ENCODE measurements at regions not wholly inside any gene's neighbourhood (a gene's known extent, or its start where the extent isn't known, plus 50 kb on each side); places are given as distances from the start of the nearest gene placed in this dataset.
"Not testable (repeated sequence)": the region's sequence is repeated elsewhere in the genome, so short reads cannot be mapped to it uniquely, and the experiment has no call there.

DNA sequence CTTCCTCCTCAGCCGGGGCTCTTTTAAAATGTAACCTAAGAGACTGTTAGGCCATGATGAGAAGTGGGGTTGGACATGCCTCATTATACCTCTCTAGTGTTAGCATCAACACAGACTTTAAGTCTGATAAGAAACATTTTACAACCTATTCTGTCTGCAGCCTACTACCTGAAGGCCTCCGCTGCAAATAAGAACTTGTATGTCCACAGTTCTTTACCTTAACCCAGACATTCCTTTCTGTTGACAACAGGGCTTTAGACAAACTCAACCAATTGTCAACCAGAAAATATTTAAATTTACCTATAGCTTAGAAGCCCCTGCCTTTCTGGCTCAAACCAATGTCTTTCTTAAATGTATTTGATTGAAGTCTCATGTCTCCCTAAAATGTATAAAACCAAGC is 1418.6 kb downstream of the STIM2 start:
- Histone ChIP-seq H3K27me3 (no peaks in the 10 kb centered on the region), H3K4me1 (no peaks in the 10 kb centered on the region), H3K27ac (no peak overlapping the region), H3K4me3 (no peak overlapping the region), H3K9me3 (no peaks in the 10 kb centered on the region), H3K36me3 (no peaks in the 10 kb centered on the region)
- no peak for DNase-seq (ENCODE audit: low spot score in 2 of 2)
- TF ChIP-seq, protein P1, sequence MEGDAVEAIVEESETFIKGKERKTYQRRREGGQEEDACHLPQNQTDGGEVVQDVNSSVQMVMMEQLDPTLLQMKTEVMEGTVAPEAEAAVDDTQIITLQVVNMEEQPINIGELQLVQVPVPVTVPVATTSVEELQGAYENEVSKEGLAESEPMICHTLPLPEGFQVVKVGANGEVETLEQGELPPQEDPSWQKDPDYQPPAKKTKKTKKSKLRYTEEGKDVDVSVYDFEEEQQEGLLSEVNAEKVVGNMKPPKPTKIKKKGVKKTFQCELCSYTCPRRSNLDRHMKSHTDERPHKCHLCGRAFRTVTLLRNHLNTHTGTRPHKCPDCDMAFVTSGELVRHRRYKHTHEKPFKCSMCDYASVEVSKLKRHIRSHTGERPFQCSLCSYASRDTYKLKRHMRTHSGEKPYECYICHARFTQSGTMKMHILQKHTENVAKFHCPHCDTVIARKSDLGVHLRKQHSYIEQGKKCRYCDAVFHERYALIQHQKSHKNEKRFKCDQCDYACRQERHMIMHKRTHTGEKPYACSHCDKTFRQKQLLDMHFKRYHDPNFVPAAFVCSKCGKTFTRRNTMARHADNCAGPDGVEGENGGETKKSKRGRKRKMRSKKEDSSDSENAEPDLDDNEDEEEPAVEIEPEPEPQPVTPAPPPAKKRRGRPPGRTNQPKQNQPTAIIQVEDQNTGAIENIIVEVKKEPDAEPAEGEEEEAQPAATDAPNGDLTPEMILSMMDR (IDR thresholded peaks at IDR 0.05) = no peak
- intact Hi-C loops (cut with DNase I) = no loop called here

- intact Hi-C loops (cut with DNase I); H3K27me3 ChIP-seq; H3K4me3 ChIP-seq: not testable (repeated sequence)
These were observed 1425.6 kb downstream of the STIM2 start for GRCh38 chr4:28286266-28286665.

GRCh38 chr4:28287831-28288233 is 1427.2 kb downstream of the STIM2 start:
- H3K4me3 ChIP-seq = no peak overlapping the region
- peak in 1 of 2 donors; percentile 63 for DNase-seq (ENCODE audit: low spot score in 2 of 2)
- H3K4me1 ChIP-seq = no peaks in the 10 kb centered on the region
- intact Hi-C loops (cut with DNase I) = no loop called here
- no peaks in the 10 kb centered on the region for H3K9me3 ChIP-seq
- no peak overlapping the region for H3K27ac ChIP-seq
- H3K36me3 ChIP-seq = no peaks in the 10 kb centered on the region
- no peaks in the 10 kb centered on the region for H3K27me3 ChIP-seq
- TF ChIP-seq, protein P1 (IDR thresholded peaks at IDR 0.05) = no peak

More at GRCh38 chr4:28286266-28286665, 1425.6 kb downstream of the STIM2 start:
- H3K27ac ChIP-seq; H3K9me3 ChIP-seq; H3K36me3 ChIP-seq; H3K4me1 ChIP-seq; DNase-seq (ENCODE audit: low spot score in 2 of 2): not testable (repeated sequence)

- Histone ChIP-seq H3K36me3 (no peaks in the 10 kb centered on the region), H3K27me3 (no peaks in the 10 kb centered on the region), H3K27ac (no peak overlapping the region), H3K4me1 (no peaks in the 10 kb centered on the region), H3K9me3 (no peaks in the 10 kb centered on the region), H3K4me3 (no peak overlapping the region)
- TF ChIP-seq, protein P1 (IDR thresholded peaks at IDR 0.05) = no peak
- no peak for DNase-seq (ENCODE audit: low spot score in 2 of 2)
- intact Hi-C loops (cut with DNase I) = no loop called here
These were observed 1435.6 kb downstream of the STIM2 start for GRCh38 chr4:28296239-28296638.

DNA sequence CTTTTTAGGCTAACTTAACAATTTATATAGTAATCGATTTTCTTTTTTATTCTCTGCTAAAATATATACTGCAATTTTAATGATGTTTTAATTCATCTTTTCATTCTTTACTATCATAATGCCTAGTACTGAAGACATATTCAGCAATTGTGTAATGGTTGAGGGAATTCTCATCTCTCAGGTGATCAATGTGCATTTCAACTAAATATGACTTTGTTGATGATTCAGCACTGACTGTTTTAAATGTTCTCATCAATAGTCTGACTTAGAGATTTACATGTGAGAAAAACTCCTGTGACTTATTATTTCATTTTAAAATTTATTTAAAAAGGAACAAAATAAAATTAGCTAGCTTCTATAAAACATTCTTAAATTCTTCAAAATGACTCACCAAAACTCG is 1450.3 kb downstream of the STIM2 start:
- TF ChIP-seq, protein P1 (IDR thresholded peaks at IDR 0.05) = no peak
- no peaks in the 10 kb centered on the region for H3K27me3 ChIP-seq
- no peaks in the 10 kb centered on the region for H3K36me3 ChIP-seq
- H3K4me3 ChIP-seq = no peak overlapping the region
- H3K9me3 ChIP-seq = no peaks in the 10 kb centered on the region
- no peak for DNase-seq (ENCODE audit: low spot score in 2 of 2)
- H3K4me1 ChIP-seq = no peaks in the 10 kb centered on the region
- intact Hi-C loops (cut with DNase I) = no loop called here
- H3K27ac ChIP-seq = no peak overlapping the region

DNA sequence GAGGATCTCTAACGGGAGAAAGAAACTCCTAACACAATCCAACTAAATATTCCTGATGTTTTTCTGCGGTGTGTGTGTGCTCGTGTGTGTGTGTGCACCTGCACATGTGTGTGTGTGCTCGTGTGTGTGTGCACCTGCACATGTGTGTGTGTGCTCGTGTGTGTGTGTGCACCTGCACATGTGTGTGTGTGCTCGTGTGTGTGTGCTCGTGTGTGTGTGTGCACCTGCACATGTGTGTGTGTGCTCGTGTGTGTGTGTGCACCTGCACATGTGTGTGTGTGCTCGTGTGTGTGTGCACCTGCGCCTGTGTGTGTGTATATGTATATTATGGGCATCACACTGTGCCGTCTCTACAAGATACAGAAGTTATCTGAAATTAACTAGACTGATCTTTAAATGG is 1451.9 kb downstream of the STIM2 start:
- H3K27me3 ChIP-seq; H3K4me1 ChIP-seq; DNase-seq (ENCODE audit: low spot score in 2 of 2); H3K4me3 ChIP-seq; H3K36me3 ChIP-seq; H3K27ac ChIP-seq; H3K9me3 ChIP-seq; intact Hi-C loops (cut with DNase I): not testable (repeated sequence)

All from ascending aorta (tissue), 2 donors.